Lower leg skin (tissue), 4 donors: ENCODE measurements at regions not wholly inside any gene's neighbourhood (a gene's known extent, or its start where the extent isn't known, plus 50 kb on each side); places are given as distances from the start of the nearest gene placed in this dataset.

Source experiments
- DNase-seq, 2 donors: peaks; one replicate each; pipeline ENCODE4 v3.0.0-alpha.2; 2019; ENCODE audit warnings: low spot score in 2 of 2
- H3K4me3 ChIP-seq: fragments of 200-600 bp; sonication (generic); 2 replicates; pipeline ENCODE4 v1.5.1; 2017; ENCODE audit warnings: mild to moderate bottlenecking, low read depth; ENCODE audit not compliant: poor library complexity, severe bottlenecking
- CTCF ChIP-seq, 3 donors: fragments of 450-650 bp; IDR thresholded peaks; one replicate each; pipeline ENCODE4 v1.5.1; 2016; ENCODE audit warnings: antibody characterized with exemption in 3 of 3, mild to moderate bottlenecking in 3 of 3, moderate library complexity in 2 of 3
- POLR2A ChIP-seq, 2 donors: fragments of 450-650 bp; IDR thresholded peaks; one replicate each; pipeline ENCODE4 v1.6.1; 2016 to 2017; ENCODE audit warnings: antibody characterized with exemption in 2 of 2, mild to moderate bottlenecking in 1 of 2, moderate library complexity in 1 of 2
- WGBS, 2 donors: methylation state at CpG; one replicate each; pipeline ENCODE4 v1.1.5; 2018; 5-methylcytosine and 5-hydroxymethylcytosine counted together
- intact Hi-C: fragments of 100-400 bp; cut with DNase I; formaldehyde crosslinking; loops from one replicate; pipeline ENCODE4 v1.15.0; 2023; ENCODE audit warnings: low total_unique reads

- no peak for DNase-seq
- intact Hi-C loops, result no loop called here
- TF ChIP-seq POLR2A (IDR thresholded peaks at IDR 0.05) (no peak), CTCF (IDR thresholded peaks at IDR 0.05) (no peak)
- H3K4me3 ChIP-seq, result no peak overlapping the region
- 75 to 82% methylated on average over 3 of the region's 3 CpGs for WGBS, 2 donors
Observed at GRCh38 chr2:78699696-78700095, 325.8 kb upstream of the REG3G start.

GRCh38 chr2:78701546-78701945 is 324.0 kb upstream of the REG3G start:
- DNase-seq, result no peak
- 90 to 94% methylated on average over 21 of the region's 21 CpGs for WGBS, 2 donors
- TF ChIP-seq POLR2A (IDR thresholded peaks at IDR 0.05) (no peak), CTCF (IDR thresholded peaks at IDR 0.05) (no peak)
- no peak overlapping the region for H3K4me3 ChIP-seq
- intact Hi-C loops, result no loop called here

- DNase-seq, result no peak
- TF ChIP-seq POLR2A (IDR thresholded peaks at IDR 0.05) (no peak), CTCF (IDR thresholded peaks at IDR 0.05) (no peak)
- intact Hi-C loops, result no loop called here
- no peak overlapping the region for H3K4me3 ChIP-seq
Observed at GRCh38 chr2:78707776-78708386, 317.6 kb upstream of the REG3G start.

- no peak for DNase-seq
- WGBS, 2 donors, result 79 to 88% methylated on average over 1 of the region's 1 CpG
- TF ChIP-seq POLR2A (IDR thresholded peaks at IDR 0.05) (no peak), CTCF (IDR thresholded peaks at IDR 0.05) (no peak)
- intact Hi-C loops, result no loop called here
- H3K4me3 ChIP-seq, result no peak overlapping the region
Observed at GRCh38 chr2:78710632-78711375, 314.7 kb upstream of the REG3G start.

- intact Hi-C loops, result no loop called here
- WGBS, 2 donors, result 85% methylated on average over 3 of the region's 3 CpGs
- TF ChIP-seq CTCF (IDR thresholded peaks at IDR 0.05) (no peak), POLR2A (IDR thresholded peaks at IDR 0.05) (no peak)
- no peak for DNase-seq
- no peak overlapping the region for H3K4me3 ChIP-seq
Observed at GRCh38 chr2:78715293-78715692, 310.2 kb upstream of the REG3G start.
